ENCODE measurements at regions not wholly inside any gene's neighbourhood (a gene's known extent, or its start where the extent isn't known, plus 50 kb on each side); places are given as distances from the start of the nearest gene placed in this dataset.

GRCh38 chr1:105678334-105678733 lies 1378.1 kb upstream of the PRMT6 start:
- Histone ChIP-seq H3K4me3 (ENCODE audit: low read depth, low read length) (no peak overlapping the region), H3K9me3 (ENCODE audit: severe bottlenecking) (no peaks in the 10 kb centered on the region), H3K27ac (no peak overlapping the region), H3K27me3 (ENCODE audit: insufficient read depth, low read depth, severe bottlenecking) (no peaks in the 10 kb centered on the region), H3K36me3 (no peaks in the 10 kb centered on the region)
- DNase-seq: no peak
- no peak for TF ChIP-seq CTCF (IDR thresholded peaks at IDR 0.05; ENCODE audit: low read depth, low read length)

- Histone ChIP-seq H3K27ac (no peak overlapping the region), H3K4me3 (ENCODE audit: low read depth, low read length) (no peak overlapping the region)
- no peak for TF ChIP-seq CTCF (IDR thresholded peaks at IDR 0.05; ENCODE audit: low read depth, low read length)
Measured at GRCh38 chr1:105684714-105685113, 1371.8 kb upstream of the PRMT6 start.

GRCh38 chr1:105686026-105686425 lies 1370.4 kb upstream of the PRMT6 start:
- no peaks in the 10 kb centered on the region for H3K27me3 ChIP-seq (ENCODE audit: insufficient read depth, low read depth, severe bottlenecking)
- no peak overlapping the region for H3K27ac ChIP-seq
- H3K36me3 ChIP-seq: no peaks in the 10 kb centered on the region
- DNase-seq: no peak
- H3K4me3 ChIP-seq (ENCODE audit: low read depth, low read length): no peak overlapping the region
- H3K9me3 ChIP-seq (ENCODE audit: severe bottlenecking): no peaks in the 10 kb centered on the region
- no peak for TF ChIP-seq CTCF (IDR thresholded peaks at IDR 0.05; ENCODE audit: low read depth, low read length)

More at GRCh38 chr1:105684714-105685113, 1371.8 kb upstream of the PRMT6 start:
- no peaks in the 10 kb centered on the region for H3K36me3 ChIP-seq
- no peak for DNase-seq
- H3K27me3 ChIP-seq (ENCODE audit: insufficient read depth, low read depth, severe bottlenecking): no peaks in the 10 kb centered on the region
- no peaks in the 10 kb centered on the region for H3K9me3 ChIP-seq (ENCODE audit: severe bottlenecking)

GRCh38 chr1:105686874-105687690 lies 1369.4 kb upstream of the PRMT6 start:
- no peak for TF ChIP-seq CTCF (IDR thresholded peaks at IDR 0.05; ENCODE audit: low read depth, low read length)
- Histone ChIP-seq H3K27me3 (ENCODE audit: insufficient read depth, low read depth, severe bottlenecking) (no peaks in the 10 kb centered on the region), H3K4me3 (ENCODE audit: low read depth, low read length) (no peak overlapping the region), H3K9me3 (ENCODE audit: severe bottlenecking) (no peaks in the 10 kb centered on the region), H3K36me3 (no peaks in the 10 kb centered on the region), H3K27ac (no peak overlapping the region)
- DNase-seq: no peak

- no peak for DNase-seq
- Histone ChIP-seq H3K4me3 (ENCODE audit: low read depth, low read length) (no peak overlapping the region), H3K27ac (no peak overlapping the region), H3K9me3 (ENCODE audit: severe bottlenecking) (no peaks in the 10 kb centered on the region), H3K27me3 (ENCODE audit: insufficient read depth, low read depth, severe bottlenecking) (no peaks in the 10 kb centered on the region), H3K36me3 (no peaks in the 10 kb centered on the region)
- TF ChIP-seq CTCF (IDR thresholded peaks at IDR 0.05; ENCODE audit: low read depth, low read length): no peak
Measured at GRCh38 chr1:105700723-105701122, 1355.8 kb upstream of the PRMT6 start.

- no peak overlapping the region for H3K4me3 ChIP-seq (ENCODE audit: low read depth, low read length)
- H3K27ac ChIP-seq: no peak overlapping the region
- no peak for TF ChIP-seq CTCF (IDR thresholded peaks at IDR 0.05; ENCODE audit: low read depth, low read length)
- no peaks in the 10 kb centered on the region for H3K36me3 ChIP-seq
- no peaks in the 10 kb centered on the region for H3K27me3 ChIP-seq (ENCODE audit: insufficient read depth, low read depth, severe bottlenecking)
- DNase-seq: no peak
- no peaks in the 10 kb centered on the region for H3K9me3 ChIP-seq (ENCODE audit: severe bottlenecking)
Measured at GRCh38 chr1:105724286-105724685, 1332.2 kb upstream of the PRMT6 start.

Measured in WERI-Rb-1 (cell line).